ENCODE measurements at regions not wholly inside any gene's neighbourhood (a gene's known extent, or its start where the extent isn't known, plus 50 kb on each side); places are given as distances from the start of the nearest gene placed in this dataset.

DNA sequence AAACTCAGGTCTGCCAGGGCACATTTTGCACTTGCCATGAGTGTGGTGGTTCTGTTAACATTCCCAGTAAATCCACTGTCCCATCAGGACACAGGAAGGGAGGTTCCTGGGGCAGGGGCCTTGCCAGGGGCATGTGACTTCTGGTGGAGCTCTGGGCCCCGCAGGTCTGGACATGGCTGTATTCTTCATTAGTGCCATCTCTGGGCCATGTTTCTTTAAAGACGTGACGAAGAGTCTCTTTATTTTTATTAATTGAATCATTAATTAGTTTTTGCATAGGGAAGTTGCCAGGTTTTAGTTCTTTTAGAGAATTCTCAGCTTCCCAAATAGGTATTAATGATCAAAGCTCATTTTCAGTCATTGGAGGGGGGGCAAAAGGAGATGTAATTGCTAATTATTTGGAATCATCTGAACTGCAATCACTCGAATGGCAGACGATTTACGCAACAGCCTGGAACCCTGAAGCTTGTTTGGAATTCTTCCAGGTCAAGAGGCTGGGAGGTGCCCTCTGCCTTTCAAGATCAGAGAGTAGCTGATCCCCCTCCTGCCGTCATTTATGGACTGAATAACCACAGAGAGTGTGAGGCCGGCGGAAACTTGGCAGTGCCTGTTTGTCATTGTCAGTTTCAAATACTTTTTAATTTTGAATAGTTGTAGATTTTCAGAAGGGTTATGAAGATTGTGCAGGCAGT lies 106.2 kb downstream of the RTP5 start:
- no peak overlapping the region for H2BK5ac ChIP-seq (ENCODE audit: insufficient read length, low read length)
- peaks cover 2% of the 10 kb centered on the region for H3K27me3 Mint-ChIP-seq (ENCODE audit: low read depth)

More for the DNA sequence above, 106.2 kb downstream of the RTP5 start:
- no peak overlapping the region for H4K91ac ChIP-seq (ENCODE audit: insufficient read length, low read depth, low read length)
- no peak overlapping the region for H2BK20ac ChIP-seq (ENCODE audit: low read depth, low read length, poor library complexity, severe bottlenecking)
- H3K14ac ChIP-seq (ENCODE audit: insufficient read depth, low read length), result no peak overlapping the region
- no peaks in the 10 kb centered on the region for H3K27me3 ChIP-seq (ENCODE audit: insufficient read depth, low read length)
- H2AFZ ChIP-seq (ENCODE audit: low read length), result no peak overlapping the region
- no peak overlapping the region for H4K8ac ChIP-seq (replicated peaks; ENCODE audit: insufficient read length, low read depth, low read length)
- no peak overlapping the region for H3K4ac ChIP-seq (ENCODE audit: low read depth, low read length)
- no peaks in the 10 kb centered on the region for H3K79me1 ChIP-seq (ENCODE audit: insufficient read depth, low read depth, low read length, poor library complexity, severe bottlenecking)
- no peaks in the 10 kb centered on the region for H3K23me2 ChIP-seq (ENCODE audit: insufficient read length, low read depth, low read length, poor library complexity, severe bottlenecking)
- no peak overlapping the region for H2BK120ac ChIP-seq (ENCODE audit: low read depth, low read length, poor library complexity, severe bottlenecking)
- H3K4me2 ChIP-seq (ENCODE audit: insufficient read depth, insufficient read length, low read length), result no peak overlapping the region
- Mint-ChIP-seq H3K27ac (no peak overlapping the region; a peak in 1 of 7 replicates), H3K9me3 (no peaks in the 10 kb centered on the region), H3K36me3 (ENCODE audit: insufficient read depth in 1 of 3, low read depth in 3 of 3) (peaks cover 8 to 27% (median 13%) of the 10 kb centered on the region in 3 experiments), H3K4me3 (no peak overlapping the region), H3K4me1 (no peaks in the 10 kb centered on the region)
- no CpG with 5 or more reads among the region's 9 CpGs for WGBS (ENCODE audit: extremely low coverage, insufficient read length, low lambda C conversion rate)
- no peak overlapping the region for H3K27ac ChIP-seq (ENCODE audit: insufficient read length, low read depth, low read length)
- H3K9me3 ChIP-seq (ENCODE audit: control insufficient read depth, low read depth, low read length), result no peaks in the 10 kb centered on the region
- H3K4me1 ChIP-seq (ENCODE audit: insufficient read depth, low read length), result no peaks in the 10 kb centered on the region
- no peak overlapping the region for H3K56ac ChIP-seq (ENCODE audit: insufficient read length, low read depth, low read length)
- H2BK15ac ChIP-seq (ENCODE audit: low read depth, low read length), result no peak overlapping the region
- no peak overlapping the region for H4K5ac ChIP-seq (ENCODE audit: insufficient read length, low read depth, low read length)
- H3K9ac ChIP-seq (ENCODE audit: extremely low read depth, insufficient read length, low read length), result no peak overlapping the region
- no peak overlapping the region for H3T11ph ChIP-seq (ENCODE audit: low read length)
- H2AK5ac ChIP-seq (ENCODE audit: insufficient read length, low read length), result no peak overlapping the region
- no peak overlapping the region for H2BK12ac ChIP-seq (ENCODE audit: insufficient read length, low read depth, low read length)
- no peak overlapping the region for H3K23ac ChIP-seq (ENCODE audit: insufficient read length, low read depth, low read length)
- no peaks in the 10 kb centered on the region for H4K20me1 ChIP-seq (ENCODE audit: control insufficient read depth, insufficient read depth, insufficient read length)
- no peaks in the 10 kb centered on the region for H3K79me2 ChIP-seq (ENCODE audit: insufficient read depth, low read length)
- no peak for DNase-seq
- no peak overlapping the region for H3K18ac ChIP-seq (ENCODE audit: insufficient read length, low read depth, low read length)
- TF ChIP-seq, protein P1, sequence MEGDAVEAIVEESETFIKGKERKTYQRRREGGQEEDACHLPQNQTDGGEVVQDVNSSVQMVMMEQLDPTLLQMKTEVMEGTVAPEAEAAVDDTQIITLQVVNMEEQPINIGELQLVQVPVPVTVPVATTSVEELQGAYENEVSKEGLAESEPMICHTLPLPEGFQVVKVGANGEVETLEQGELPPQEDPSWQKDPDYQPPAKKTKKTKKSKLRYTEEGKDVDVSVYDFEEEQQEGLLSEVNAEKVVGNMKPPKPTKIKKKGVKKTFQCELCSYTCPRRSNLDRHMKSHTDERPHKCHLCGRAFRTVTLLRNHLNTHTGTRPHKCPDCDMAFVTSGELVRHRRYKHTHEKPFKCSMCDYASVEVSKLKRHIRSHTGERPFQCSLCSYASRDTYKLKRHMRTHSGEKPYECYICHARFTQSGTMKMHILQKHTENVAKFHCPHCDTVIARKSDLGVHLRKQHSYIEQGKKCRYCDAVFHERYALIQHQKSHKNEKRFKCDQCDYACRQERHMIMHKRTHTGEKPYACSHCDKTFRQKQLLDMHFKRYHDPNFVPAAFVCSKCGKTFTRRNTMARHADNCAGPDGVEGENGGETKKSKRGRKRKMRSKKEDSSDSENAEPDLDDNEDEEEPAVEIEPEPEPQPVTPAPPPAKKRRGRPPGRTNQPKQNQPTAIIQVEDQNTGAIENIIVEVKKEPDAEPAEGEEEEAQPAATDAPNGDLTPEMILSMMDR (conservative IDR thresholded peaks at IDR 0.05), result no peak
